Superior temporal gyrus (tissue), 1 donor: ENCODE measurements at regions not wholly inside any gene's neighbourhood (a gene's known extent, or its start where the extent isn't known, plus 50 kb on each side); places are given as distances from the start of the nearest gene placed in this dataset.
A peak's percentile ranks its signal among the peaks of the same experiment; 100 is the strongest.

Experiments
- DNase-seq: peaks from one replicate; pipeline ENCODE4 v3.0.0-alpha.2; 2016; ENCODE audit errors: extremely low spot score

DNA sequence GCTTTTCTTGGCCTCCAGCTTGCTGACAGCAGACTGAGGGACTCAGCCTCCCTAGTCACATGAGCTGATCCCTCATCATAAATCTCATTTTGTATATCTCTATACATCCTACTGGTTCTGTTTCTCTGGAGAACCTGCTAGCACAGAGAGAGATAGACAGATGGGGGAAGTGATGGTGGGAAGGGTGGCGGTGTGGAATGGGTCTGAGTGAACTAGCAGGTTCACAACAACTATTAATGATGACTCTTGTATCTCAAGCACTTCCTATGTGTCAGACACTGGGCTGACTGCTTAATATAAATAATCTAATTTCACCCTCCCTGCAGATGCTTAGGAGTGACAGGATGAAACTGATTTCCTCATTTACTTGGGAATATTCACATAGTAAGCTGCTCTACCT, 106.9 kb upstream of the TLE3 start:
- DNase-seq, result no peak

DNA sequence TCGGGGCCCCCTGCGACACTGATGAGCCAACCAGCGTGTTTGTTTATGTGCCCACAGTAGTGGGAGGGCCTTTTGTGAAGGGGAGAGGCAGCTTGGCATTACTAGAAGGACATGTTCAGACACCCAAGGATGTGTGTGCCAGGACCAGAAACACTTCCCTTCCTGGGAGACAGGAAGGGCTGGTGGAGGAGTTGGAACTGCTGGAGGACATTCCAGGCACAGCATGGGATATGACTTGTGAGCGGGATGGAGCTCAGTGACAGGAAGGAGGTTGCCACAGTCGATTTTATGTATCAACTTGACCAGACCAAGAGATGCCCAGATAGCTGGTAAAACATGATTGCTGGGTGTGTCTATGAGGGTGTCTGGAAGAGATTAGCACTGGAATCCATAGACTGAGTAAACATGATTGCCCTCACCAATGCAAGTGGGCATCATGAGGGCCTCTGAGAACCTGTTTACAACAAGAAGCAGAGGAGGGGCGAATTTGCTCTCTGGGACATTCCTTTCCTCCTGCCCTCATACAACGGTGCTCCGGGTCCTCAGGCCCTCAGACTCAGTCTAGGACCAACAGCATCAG, 106.4 kb upstream of the TLE3 start:
- no peak for DNase-seq

DNA sequence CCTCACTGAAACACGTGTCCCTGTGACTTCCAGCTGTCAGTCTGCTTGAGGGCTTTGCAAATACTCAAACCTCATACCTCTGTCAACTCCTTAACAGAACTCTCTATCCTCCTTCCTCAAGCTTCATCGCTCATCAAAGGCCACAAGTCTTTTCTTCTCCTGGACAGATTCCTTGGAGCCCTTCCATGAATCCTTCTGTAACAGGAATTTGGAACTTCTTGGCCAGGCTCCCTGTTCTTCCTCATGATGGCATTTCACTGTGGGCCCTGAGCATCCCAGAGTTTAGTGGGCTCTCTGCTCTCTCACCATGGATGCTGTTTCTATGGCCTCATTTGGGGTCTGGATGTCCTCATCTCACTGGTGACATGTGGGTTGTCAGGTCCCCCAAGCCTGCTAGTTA, 105.0 kb upstream of the TLE3 start:
- DNase-seq, result no peak

DNA sequence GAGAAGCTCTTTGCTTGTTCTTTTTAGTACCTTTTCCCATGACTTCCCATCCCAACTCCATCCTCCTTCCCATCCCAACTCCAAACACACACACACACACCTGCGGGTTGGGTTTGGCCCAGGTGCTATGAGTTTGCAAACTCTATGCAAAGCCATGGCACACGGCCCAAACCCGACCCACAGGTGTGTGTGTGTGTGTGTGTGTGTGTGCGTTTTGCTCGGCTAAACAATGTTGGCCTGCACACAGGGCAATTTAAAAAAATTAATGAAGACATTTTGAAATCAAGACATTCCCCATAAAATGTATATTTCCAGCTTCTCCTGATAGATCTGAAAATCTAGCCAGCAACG, 103.7 kb upstream of the TLE3 start:
- no peak for DNase-seq

DNA sequence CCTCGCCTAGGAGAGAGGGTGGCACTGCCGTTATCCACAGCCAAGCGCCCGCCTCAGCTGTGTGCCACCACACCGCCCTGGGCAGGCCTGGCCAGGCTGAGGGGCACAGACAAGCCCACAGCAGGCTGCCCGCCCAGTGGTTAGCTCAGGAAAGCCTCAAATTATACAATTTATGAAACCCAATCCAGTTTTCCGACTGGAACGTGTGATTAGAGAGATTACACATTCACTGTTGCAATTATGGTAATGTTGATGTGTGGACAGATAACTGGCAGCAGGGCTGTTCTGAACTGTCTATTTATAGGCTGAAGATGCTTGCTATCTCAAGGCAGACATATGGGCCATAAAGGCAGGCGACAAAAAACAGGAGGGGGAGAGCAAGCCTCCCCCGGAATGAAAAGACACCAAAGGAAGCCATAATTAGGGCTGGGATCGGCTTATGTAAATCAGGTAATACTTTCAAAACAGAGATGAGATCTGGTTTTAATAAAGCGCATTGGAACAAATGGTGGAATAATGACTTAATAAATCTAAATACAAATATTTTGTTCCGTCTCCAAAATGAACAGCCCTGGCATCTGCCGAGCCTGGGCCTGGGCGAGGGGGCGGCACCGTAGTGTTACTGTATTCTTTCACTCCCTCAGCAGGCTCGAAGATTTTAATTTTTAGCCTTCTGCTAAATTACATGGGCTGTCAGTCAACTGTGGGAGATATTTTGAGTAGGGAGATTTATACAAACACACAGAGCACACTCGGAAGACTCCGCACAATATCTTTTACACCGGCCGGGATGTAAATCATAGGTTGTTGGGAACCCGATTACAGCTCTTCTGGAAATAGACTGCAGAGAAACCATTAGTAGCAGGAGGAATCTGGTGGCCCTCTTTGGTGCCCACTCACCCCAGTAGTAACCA, 103.1 kb upstream of the TLE3 start:
- DNase-seq, result peak; percentile 33

DNA sequence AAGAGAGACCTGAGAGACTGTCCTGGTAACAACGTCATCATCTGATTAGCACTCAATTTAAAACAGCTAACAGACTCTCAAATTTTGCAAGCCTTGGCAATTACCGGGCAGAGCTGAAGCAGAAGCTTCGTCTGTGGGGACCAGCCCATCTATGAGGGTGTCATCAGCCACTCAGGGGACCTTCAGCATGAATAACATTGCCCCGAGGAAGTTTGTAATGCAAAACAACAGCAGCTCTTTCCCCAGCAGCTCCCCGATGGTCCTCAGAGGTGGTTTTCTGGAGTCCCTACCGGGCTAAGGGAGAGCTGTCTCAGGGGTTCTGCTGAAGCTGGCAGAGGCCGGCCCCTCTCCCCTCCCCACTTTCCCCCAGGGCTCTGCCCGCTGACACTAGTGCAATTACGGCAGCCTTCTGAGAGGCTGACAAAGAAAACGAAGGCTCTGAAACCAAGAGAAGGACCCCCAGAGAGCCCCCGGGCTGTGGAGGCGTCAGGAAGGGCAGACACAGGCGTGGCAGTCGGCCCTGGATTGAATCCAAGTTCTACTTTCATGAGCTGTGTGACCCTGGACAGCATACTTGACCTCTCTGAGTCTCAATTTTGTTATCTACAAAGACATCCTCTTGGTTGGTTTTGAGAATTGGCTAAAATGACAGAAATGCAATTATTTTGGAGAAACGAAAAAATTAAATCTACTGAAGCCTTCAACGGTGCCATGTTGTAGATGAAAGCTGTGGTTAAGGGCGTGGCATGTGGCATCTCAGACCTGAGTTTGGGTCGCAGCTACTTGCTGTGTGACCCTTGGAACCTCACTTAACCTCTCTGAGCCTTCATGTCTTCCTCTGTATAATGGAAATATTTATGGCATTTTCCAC, 102.1 kb upstream of the TLE3 start:
- no peak for DNase-seq

DNA sequence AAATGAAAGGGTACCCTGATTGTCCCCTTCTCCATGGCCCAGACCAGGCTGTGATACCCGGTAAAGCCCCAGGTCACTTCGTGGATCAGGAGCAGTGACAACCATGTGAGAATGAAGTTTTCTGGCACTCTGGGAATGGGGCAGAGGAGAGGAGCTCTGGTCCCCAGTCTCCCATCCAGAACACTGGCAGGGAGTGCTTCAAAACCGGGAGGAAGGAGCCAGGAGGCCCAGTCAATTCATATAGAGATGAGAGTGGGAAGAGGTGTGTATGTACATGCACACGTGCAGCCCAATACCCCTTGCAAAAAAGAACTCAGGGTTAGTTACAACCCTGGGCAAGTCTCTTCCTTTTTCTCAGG, 101.4 kb upstream of the TLE3 start:
- no peak for DNase-seq

DNA sequence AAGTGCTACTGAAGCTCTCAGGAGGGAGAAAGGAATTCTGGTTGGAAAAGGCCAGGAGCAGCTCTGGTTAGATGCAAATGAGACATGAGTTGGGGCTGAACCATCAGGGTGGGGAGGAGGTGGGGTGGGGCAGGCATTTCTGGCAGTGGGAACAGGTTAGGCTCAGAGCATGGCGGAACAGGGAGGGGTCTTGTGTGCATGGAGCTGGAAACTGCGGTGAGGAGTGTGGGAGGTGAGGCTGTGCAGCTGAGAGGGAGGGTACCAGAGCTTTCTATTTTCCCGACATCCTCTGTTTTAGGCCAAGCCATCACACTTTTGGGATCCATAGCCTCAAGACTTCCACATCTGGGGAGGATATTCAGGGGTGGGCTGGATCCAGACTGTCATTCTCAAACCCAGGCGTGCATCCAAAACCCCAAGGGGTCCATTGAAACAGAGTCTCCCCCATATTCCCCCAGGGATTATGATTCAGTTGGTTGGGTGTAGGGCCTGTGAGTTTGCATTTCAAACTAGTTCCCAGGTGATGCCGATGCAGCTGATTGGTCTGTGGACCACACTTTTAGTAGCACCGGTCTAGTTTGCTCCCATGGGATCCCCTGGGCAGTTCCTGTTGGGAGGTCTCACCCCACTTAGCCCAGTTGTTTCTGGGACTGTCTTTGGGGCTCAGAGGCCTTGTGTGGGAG, 100.9 kb upstream of the TLE3 start:
- no peak for DNase-seq

DNA sequence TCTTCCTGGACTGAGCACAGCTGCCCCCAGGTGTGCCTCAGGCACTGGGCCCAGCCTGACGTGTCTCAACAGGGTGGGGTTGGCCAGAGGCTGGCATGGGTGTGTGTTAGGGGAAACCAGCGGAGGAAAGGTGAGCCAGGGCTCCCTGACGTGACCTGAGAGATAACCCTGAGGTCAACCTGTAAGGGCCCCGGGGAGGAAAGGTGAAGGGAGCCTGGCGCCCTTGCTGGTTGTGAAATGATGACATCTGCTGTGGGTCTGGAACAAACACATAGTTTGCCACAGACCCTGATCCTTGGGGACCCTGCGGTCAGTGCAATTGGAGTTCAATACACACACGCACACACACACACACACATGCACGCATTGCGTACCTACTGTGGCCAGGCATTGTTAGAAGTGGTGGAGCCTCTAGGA, 100.2 kb upstream of the TLE3 start:
- no peak for DNase-seq

DNA sequence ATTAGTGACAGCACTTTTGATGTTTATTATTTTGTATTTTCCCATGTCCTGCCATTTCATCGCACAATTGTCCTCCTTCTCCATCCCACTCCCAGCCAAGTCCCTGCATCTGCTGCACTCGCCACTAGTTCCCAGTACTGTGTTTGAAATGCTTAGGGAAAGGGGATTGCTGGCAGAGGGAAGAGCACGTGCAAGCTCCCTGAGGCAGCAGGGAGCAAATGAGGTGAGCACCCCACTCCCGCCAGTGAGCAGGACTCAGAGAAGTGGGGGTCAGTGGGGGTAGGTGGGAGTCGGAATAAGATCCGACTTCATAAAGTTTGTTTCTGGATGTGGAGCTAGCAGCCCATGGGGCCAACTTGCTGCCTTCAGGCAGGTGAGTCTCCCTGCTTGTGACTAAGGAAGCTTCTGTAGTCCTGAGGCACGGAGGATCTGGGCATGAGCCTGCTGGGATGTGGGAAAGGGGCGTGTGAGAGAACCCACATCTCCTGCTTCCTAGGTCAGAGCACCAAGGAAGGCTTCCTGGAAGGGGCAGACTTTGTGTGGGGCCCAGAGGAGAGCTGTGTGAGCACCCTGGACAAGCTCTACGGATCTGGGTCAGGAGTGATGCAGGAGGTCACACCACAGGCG, 99.7 kb upstream of the TLE3 start:
- no peak for DNase-seq

DNA sequence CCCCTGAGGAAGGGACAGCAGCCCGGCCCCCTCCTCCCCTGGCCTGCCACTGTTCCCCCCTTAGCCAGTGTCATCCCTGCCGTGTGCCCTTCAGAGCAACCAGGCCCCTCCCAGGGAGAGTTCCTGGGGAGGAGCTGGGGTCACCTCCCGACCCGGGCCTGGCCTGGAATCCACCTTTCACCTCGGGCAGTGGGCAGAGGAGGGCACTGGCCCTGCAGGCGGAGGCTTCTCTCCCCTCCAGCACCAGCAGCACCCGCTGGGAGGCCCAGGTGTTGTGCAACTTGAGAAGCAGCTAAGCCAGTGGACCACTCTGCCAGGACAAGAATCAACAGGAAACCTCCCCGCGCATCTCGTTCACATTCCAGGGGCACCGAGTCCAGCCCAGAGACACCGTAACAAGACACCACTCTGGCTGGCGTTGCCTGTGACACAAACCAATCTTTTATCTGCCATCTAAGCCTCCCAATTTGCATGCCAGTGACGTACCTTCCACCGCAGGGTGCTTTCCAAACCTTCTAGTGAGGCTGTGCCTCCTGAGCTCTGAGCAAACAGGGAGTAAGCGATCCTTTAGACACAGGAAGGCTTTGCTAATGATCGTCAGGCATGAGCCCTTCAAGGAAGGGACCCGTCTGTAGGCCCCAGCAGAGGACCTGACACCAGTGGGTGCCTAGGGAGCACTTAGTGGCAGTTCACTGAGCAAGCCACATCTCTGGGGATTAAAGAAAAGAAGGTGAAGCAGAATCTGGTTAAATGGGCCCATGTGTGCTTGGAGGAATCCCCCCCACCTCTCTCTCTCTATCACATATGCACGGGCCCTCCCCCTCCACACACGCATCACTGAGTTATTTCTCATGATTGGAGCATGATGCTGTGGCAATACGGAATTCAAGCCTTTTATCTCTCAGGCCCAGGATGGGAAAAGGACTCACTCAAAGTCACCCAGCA, 98.9 kb upstream of the TLE3 start:
- no peak for DNase-seq

DNA sequence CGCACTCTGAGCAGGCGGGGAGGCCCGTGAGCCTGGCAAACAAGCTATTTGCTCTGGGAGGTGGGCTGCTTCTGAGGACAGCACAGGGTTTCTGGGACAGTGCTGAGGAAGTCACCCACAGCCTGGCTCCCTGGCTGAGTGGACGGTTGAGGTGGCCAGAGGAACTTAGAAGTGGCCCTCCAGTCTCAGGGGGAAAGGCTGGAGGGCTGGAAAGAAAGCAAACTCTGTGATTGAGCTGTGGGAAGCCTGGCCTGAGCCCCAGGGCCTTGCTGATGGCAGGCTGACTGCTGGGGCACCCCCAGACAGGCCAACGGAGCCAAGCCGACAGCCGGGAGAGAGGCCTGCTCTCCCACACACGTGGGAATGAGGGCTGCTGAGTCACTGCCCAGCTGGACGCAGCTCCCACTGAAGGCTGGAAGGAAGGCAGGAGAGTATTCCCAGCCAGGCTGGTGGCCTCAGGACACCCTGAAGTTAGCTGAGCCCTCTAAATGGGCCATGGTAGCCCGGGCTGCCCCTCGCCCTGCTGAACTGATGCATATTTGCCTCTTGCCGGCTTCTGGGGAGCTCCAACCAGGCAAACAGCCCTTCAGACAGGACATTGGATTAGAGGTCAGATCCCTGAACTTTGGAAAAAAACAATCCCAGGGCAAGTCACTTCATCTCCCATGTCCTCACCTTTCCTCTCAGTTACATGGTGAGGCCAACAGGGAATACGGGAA, 98.0 kb upstream of the TLE3 start:
- peak; percentile 53 for DNase-seq

DNA sequence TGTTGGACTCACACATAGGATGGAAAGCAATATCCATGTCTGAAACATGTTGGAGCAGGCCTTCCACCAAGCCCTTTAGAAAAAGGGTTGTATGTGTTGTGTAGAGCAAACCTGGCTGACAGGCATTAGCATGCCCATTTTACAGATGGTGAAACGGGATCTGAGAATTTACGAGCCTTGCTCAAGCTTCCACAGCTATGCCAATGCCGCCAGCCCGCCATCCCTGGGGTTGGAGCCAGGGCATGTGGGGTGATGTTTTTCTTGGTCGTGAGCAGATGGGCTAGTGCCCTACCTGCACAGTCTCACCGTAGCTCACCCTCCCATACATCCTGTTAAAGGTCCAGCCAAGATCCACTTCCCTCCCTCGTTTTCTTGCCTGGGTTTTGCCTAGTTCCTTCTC, 97.5 kb upstream of the TLE3 start:
- DNase-seq, result no peak

DNA sequence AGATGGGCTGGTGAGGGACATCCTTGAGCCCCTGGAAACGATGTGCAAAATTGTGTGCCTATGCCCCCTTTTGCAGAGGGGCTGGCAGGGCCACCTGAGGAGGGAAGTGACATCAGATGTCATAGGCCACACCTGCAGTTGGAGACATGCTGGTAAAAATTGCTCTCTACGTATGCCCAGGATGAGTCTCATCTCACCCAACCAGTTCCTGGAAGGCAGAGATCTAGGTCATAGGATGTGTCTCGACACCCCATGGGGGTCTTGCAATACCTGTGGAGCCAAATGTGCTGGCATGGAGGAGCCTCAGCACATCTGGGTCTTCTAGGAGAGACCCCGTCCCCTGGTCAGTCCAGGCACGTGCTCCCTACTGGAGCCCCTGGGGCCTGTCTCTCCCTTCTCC, 96.5 kb upstream of the TLE3 start:
- DNase-seq, result no peak

DNA sequence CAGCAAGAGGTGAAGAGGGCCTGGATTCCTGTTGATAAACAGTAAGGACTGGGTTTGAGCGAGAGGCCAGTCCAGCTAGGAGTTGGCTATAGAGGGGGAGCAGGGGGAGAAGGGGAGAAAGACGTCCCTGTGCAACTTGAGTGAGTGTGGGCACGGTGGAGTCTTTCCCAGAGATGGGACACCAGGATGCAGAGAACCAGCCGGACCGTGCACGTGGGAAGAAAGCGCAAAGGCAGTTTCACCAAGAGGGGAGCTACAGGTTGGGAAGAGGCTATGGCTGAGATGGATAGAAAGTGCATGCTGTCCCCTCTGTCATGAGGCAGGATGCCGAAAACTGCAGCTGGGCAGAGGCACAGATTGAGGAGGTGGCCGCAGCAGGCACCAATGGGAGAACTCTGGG, 96.0 kb upstream of the TLE3 start:
- DNase-seq, result no peak

DNA sequence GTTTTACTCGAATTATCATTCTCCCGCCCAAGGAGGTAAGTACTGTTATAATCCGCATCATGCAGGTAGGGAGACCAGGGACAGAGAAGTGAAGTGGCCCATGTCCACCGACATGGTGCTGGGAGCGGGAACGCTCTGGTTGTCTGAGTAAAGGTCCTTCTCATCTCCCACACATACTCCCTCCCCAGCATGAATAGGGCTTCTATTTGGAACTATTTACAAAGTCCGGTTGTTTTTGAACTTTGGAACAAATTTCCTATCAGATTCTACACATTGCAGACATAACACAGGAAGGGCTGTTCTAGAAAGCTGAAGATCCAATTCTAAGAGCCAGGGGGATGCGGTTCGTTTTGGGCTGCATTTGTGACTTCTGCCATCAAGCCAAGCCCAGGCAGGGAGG, 94.8 kb upstream of the TLE3 start:
- DNase-seq, result no peak

DNA sequence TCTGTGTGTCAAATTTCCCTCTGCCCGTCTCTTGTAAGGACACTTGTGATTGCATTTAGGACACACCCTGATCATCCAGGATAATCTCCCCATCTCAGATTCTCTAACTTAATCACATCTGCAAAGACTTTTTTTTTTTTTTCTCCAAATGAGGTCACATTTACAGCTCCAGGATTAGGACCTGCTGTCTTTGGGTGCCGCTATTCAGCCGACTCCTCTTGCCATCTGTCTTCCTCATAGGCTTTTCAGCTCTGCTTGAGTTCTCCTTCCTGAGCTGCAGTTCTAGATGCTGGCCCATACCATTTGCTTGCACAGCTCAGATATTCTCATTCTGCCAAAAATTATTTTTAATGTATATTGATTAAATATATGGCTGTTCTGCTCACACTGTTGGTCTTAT, 94.3 kb upstream of the TLE3 start:
- no peak for DNase-seq

DNA sequence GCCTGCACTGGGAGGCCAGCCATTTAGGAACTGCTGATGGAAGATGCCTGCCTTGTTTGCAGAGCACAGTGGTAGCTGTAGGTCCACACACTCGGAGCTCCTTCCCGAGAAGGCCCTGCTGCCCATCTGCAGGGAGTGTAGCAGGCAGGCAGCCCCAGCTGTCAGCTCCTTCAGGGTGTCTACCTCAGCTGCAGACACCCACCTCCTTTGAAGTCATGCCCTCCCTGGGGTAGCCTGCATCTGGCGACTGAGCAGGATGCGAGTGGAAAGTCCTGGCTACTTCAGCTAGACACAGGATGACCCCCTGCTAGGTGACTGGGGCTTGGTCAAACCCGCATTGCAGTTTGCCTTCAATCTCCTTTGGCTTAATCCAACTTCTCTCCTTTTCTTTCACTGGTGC, 93.2 kb upstream of the TLE3 start:
- no peak for DNase-seq

DNA sequence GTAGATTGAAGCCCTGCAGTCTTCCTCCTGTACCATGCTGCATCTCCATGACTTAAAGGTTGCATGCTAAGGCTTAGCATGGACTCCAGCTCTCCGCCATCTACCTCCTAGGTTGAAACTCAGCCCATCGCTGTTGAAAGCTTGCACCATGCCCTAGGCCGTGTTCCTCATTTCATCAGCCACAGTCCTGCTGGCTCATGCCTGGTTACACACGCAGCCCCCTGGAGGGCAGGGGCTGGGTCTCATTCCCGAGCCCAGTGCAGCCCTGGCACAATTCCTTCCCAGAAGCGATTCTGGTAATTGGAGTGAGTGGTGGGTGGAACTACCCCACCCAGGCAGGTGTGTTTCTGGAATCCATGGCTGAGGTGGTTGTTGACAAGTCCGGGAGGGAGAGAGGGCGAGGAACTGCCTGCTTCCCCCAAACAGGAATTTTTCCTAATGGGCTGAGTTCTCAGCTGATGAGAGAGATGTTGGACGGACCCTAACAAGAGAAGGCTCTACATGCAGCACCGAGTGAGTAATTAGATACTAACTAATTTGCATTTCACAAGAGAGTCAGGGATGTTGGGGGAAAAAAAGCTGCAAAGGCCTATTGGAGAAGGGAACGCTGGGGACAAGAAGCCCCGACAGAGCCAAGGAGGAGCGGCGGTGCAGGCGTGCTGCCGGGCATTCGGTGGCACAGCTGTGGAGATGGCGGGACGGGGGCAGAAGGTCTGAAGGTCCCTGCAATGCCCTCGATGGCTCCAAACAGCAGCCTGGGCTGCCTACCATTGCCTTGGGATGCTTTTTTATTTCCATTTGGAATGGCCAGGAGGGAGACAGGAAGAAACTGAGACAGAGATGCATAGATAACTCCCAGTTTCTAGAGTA, 92.3 kb upstream of the TLE3 start:
- DNase-seq, result no peak
